GM12891 (cell line): ENCODE measurements at regions not wholly inside any gene's neighbourhood (a gene's known extent, or its start where the extent isn't known, plus 50 kb on each side); places are given as distances from the start of the nearest gene placed in this dataset.

ENCODE experiments used
- POLR2A ChIP-seq: IDR thresholded peaks from 2 replicates; pipeline ENCODE4 v1.6.1; 2011; ENCODE audit warnings: low read depth, low read length, control low read depth
- POLR2AphosphoS5 ChIP-seq: IDR thresholded peaks from 2 replicates; pipeline ENCODE4 v1.6.1; 2011; ENCODE audit warnings: low read depth, low read length, control low read depth

GRCh38 chr13:78881054-78881453 is 222.1 kb upstream of the OBI1 start:
- TF ChIP-seq POLR2AphosphoS5, result no peak
- no peak for TF ChIP-seq POLR2A
